ENCODE measurements at regions not wholly inside any gene's neighbourhood (a gene's known extent, or its start where the extent isn't known, plus 50 kb on each side); places are given as distances from the start of the nearest gene placed in this dataset.

- no peak overlapping the region for H3K27ac ChIP-seq
- no peaks in the 10 kb centered on the region for H3K9me3 ChIP-seq
- 33 to 44% methylated on average over 1 to 5 of the region's 8 CpGs for WGBS, 2 donors (ENCODE audit: low coverage in 1 of 2)
- TF ChIP-seq EP300 (IDR thresholded peaks at IDR 0.05), result no peak
- no peak for TF ChIP-seq POLR2AphosphoS5 (IDR thresholded peaks at IDR 0.05)
- TF ChIP-seq POLR2A (IDR thresholded peaks at IDR 0.05), result no peak
- TF ChIP-seq CTCF (IDR thresholded peaks at IDR 0.05), result no peak
- H3K27me3 ChIP-seq, result peaks cover 62% of the 10 kb centered on the region
- no peaks in the 10 kb centered on the region for H3K36me3 ChIP-seq
- ATAC-seq, result no peak
- H3K4me3 ChIP-seq, result no peak overlapping the region
- H3K4me1 ChIP-seq, result no peaks in the 10 kb centered on the region
Observed at GRCh38 chr10:131427281-131427680, 115.8 kb upstream of the TCERG1L start.

- H3K9me3 ChIP-seq, result no peaks in the 10 kb centered on the region
- H3K27me3 ChIP-seq, result peaks cover 62% of the 10 kb centered on the region
- no peak overlapping the region for H3K27ac ChIP-seq
- H3K4me1 ChIP-seq, result no peaks in the 10 kb centered on the region
- 100% methylated on average over 2 of the region's 8 CpGs; no CpG with 5 or more reads in 1 of the 2 donors for WGBS, 2 donors (ENCODE audit: low coverage in 1 of 2)
- no peak for TF ChIP-seq POLR2A (IDR thresholded peaks at IDR 0.05)
- no peak overlapping the region for H3K4me3 ChIP-seq
- H3K36me3 ChIP-seq, result no peaks in the 10 kb centered on the region
- no peak for ATAC-seq
Observed at GRCh38 chr10:131427901-131428300, 116.4 kb upstream of the TCERG1L start.

- TF ChIP-seq POLR2A (IDR thresholded peaks at IDR 0.05) (no peak), POLR2AphosphoS5 (IDR thresholded peaks at IDR 0.05) (no peak), CTCF (IDR thresholded peaks at IDR 0.05) (no peak), EP300 (IDR thresholded peaks at IDR 0.05) (no peak)
- Histone ChIP-seq H3K4me3 (no peak overlapping the region), H3K36me3 (no peaks in the 10 kb centered on the region), H3K27ac (no peak overlapping the region), H3K9me3 (no peaks in the 10 kb centered on the region), H3K4me1 (no peaks in the 10 kb centered on the region), H3K27me3 (peaks cover 58% of the 10 kb centered on the region)
- WGBS, 2 donors (ENCODE audit: low coverage in 1 of 2), result 47 to 60% methylated on average over 1 to 2 of the region's 5 CpGs
- no peak for ATAC-seq
Observed at GRCh38 chr10:131429141-131429540, 117.6 kb upstream of the TCERG1L start.

- ATAC-seq, result no peak
- no peaks in the 10 kb centered on the region for H3K4me1 ChIP-seq
- TF ChIP-seq POLR2AphosphoS5 (IDR thresholded peaks at IDR 0.05) (no peak), EP300 (IDR thresholded peaks at IDR 0.05) (no peak), POLR2A (IDR thresholded peaks at IDR 0.05) (no peak), CTCF (IDR thresholded peaks at IDR 0.05) (no peak)
- H3K9me3 ChIP-seq, result no peaks in the 10 kb centered on the region
- no peak overlapping the region for H3K4me3 ChIP-seq
- peaks cover 56% of the 10 kb centered on the region for H3K27me3 ChIP-seq
- 94 to 100% methylated on average over 1 to 2 of the region's 14 CpGs for WGBS, 2 donors (ENCODE audit: low coverage in 1 of 2)
- H3K36me3 ChIP-seq, result no peaks in the 10 kb centered on the region
- H3K27ac ChIP-seq, result no peak overlapping the region
Observed at GRCh38 chr10:131429942-131430341, 118.4 kb upstream of the TCERG1L start.

GRCh38 chr10:131430716-131431412 lies 119.3 kb upstream of the TCERG1L start:
- no peak overlapping the region for H3K27ac ChIP-seq
- H3K36me3 ChIP-seq, result no peaks in the 10 kb centered on the region
- H3K4me3 ChIP-seq, result no peak overlapping the region
- H3K4me1 ChIP-seq, result peaks cover 0 to 3% (median 0%) of the 10 kb centered on the region in 3 donors
- WGBS, 2 donors (ENCODE audit: low coverage in 1 of 2), result 34 to 41% methylated on average over 11 of the region's 16 CpGs
- H3K9me3 ChIP-seq, result no peaks in the 10 kb centered on the region
- ATAC-seq, result no peak
- TF ChIP-seq POLR2A (IDR thresholded peaks at IDR 0.05) (no peak), EP300 (IDR thresholded peaks at IDR 0.05) (no peak)
- H3K27me3 ChIP-seq, result peaks cover 56% of the 10 kb centered on the region

- TF ChIP-seq POLR2A (IDR thresholded peaks at IDR 0.05), result no peak
- no peak for TF ChIP-seq CTCF (IDR thresholded peaks at IDR 0.05)
- TF ChIP-seq POLR2AphosphoS5 (IDR thresholded peaks at IDR 0.05), result no peak
- TF ChIP-seq EP300 (IDR thresholded peaks at IDR 0.05), result no peak
- peaks cover 55% of the 10 kb centered on the region for H3K27me3 ChIP-seq
- no peak for ATAC-seq
- peaks cover 0 to 10% (median 0%) of the 10 kb centered on the region in 3 donors for H3K4me1 ChIP-seq
- H3K27ac ChIP-seq, result no peak overlapping the region
- no peaks in the 10 kb centered on the region for H3K9me3 ChIP-seq
- WGBS, 2 donors (ENCODE audit: low coverage in 1 of 2), result 74 to 100% methylated on average over 2 to 7 of the region's 7 CpGs
- no peaks in the 10 kb centered on the region for H3K36me3 ChIP-seq
- no peak overlapping the region for H3K4me3 ChIP-seq
Observed at GRCh38 chr10:131431533-131431932, 120.0 kb upstream of the TCERG1L start.

Data from gastroesophageal sphincter (tissue), 4 donors.